Astrocyte (in vitro differentiated cells and primary cell): ENCODE measurements at regions not wholly inside any gene's neighbourhood (a gene's known extent, or its start where the extent isn't known, plus 50 kb on each side); places are given as distances from the start of the nearest gene placed in this dataset.

Experiments used
- DNase-seq: peaks from one replicate; pipeline ENCODE4 v3.0.0-alpha.2; 2010; ENCODE audit warnings: low read depth
- FAIRE-seq: peaks from 2 replicates; lab custom pipeline; 2011; peaks lifted over from hg19 to GRCh38; lab: Jason Lieb, UNC
- H2AFZ ChIP-seq: 2 replicates; pipeline ENCODE4 v1.6.0; 2012; ENCODE audit warnings: low read depth, low read length, inconsistent platforms
- H3K27ac ChIP-seq: 2 replicates; pipeline ENCODE4 v1.5.1; 2011; ENCODE audit warnings: low read depth, low read length, inconsistent platforms
- H3K27me3 ChIP-seq: 2 replicates; pipeline ENCODE4 v1.6.0; 2011; ENCODE audit warnings: low read length, inconsistent platforms; ENCODE audit not compliant: insufficient read depth
- H3K36me3 ChIP-seq: 2 replicates; pipeline ENCODE4 v1.5.1; 2011; ENCODE audit warnings: low read length, inconsistent platforms; ENCODE audit not compliant: insufficient read depth
- H3K4me1 ChIP-seq: 2 replicates; pipeline ENCODE4 v1.5.1; 2011; ENCODE audit warnings: low read length, inconsistent platforms; ENCODE audit not compliant: insufficient read depth
- H3K4me2 ChIP-seq: 2 replicates; pipeline ENCODE4 v1.6.0; 2012; ENCODE audit warnings: low read length, inconsistent platforms
- H3K4me3 ChIP-seq: 2 replicates; pipeline ENCODE4 v1.5.1; 2011; ENCODE audit warnings: low read depth, mild to moderate bottlenecking, low read length, inconsistent platforms; ENCODE audit not compliant: insufficient read depth
- H3K79me2 ChIP-seq: 2 replicates; pipeline ENCODE4 v1.6.0; 2012; ENCODE audit warnings: mild to moderate bottlenecking, low read length, inconsistent platforms; ENCODE audit not compliant: insufficient read depth
- H3K9ac ChIP-seq: 2 replicates; pipeline ENCODE4 v1.6.0; 2012; ENCODE audit warnings: mild to moderate bottlenecking, low read length, inconsistent platforms
- H3K9me3 ChIP-seq: 2 replicates; pipeline ENCODE4 v1.5.1; 2012; ENCODE audit warnings: low read depth, mild to moderate bottlenecking, low read length, inconsistent platforms; ENCODE audit not compliant: insufficient read depth
- H4K20me1 ChIP-seq: 2 replicates; pipeline ENCODE4 v1.6.0; 2012; ENCODE audit warnings: low read length, inconsistent platforms; ENCODE audit not compliant: insufficient read depth
- H3K27ac Mint-ChIP-seq: one replicate; pipeline ENCODE4 v1.8.0; 2021; ENCODE audit warnings: mild to moderate bottlenecking, mixed read lengths; ENCODE audit not compliant: unreplicated experiment
- H3K27me3 Mint-ChIP-seq: one replicate; pipeline ENCODE4 v1.8.0; 2021; ENCODE audit warnings: low read depth, mixed read lengths; ENCODE audit not compliant: unreplicated experiment
- H3K36me3 Mint-ChIP-seq: one replicate; pipeline ENCODE4 v1.8.0; 2021; ENCODE audit warnings: low read depth, mixed read lengths; ENCODE audit not compliant: unreplicated experiment
- H3K4me1 Mint-ChIP-seq: one replicate; pipeline ENCODE4 v1.8.0; 2021; ENCODE audit warnings: low read depth, mixed read lengths; ENCODE audit not compliant: unreplicated experiment
- H3K4me3 Mint-ChIP-seq: one replicate; pipeline ENCODE4 v1.8.0; 2021; ENCODE audit warnings: mild to moderate bottlenecking, moderate library complexity, mixed read lengths; ENCODE audit not compliant: unreplicated experiment
- H3K9me3 Mint-ChIP-seq: one replicate; pipeline ENCODE4 v1.8.0; 2021; ENCODE audit warnings: mild to moderate bottlenecking, mixed read lengths; ENCODE audit not compliant: unreplicated experiment
- CTCF ChIP-seq: IDR thresholded peaks from 2 replicates; pipeline ENCODE4 v1.5.1; 2011; ENCODE audit warnings: low read depth, mild to moderate bottlenecking, inconsistent platforms, low read length, moderate library complexity; ENCODE audit not compliant: insufficient read depth
- EZH2 ChIP-seq: IDR thresholded peaks from 2 replicates; pipeline ENCODE4 v1.6.1; 2012; ENCODE audit warnings: mild to moderate bottlenecking, low read length, inconsistent platforms; ENCODE audit not compliant: insufficient read depth

- H3K79me2 ChIP-seq, result no peaks in the 10 kb centered on the region
- H3K9ac ChIP-seq, result no peak overlapping the region
- no peaks in the 10 kb centered on the region for H3K27me3 Mint-ChIP-seq
- H3K4me1 Mint-ChIP-seq, result no peaks in the 10 kb centered on the region
- no peak overlapping the region for H3K27ac ChIP-seq
- peaks cover 39% of the 10 kb centered on the region for H3K9me3 Mint-ChIP-seq
- H3K4me3 Mint-ChIP-seq, result no peak overlapping the region
- DNase-seq (no peak), FAIRE-seq (no peak)
- no peaks in the 10 kb centered on the region for H4K20me1 ChIP-seq
- no peak overlapping the region for H3K27ac Mint-ChIP-seq
- H2AFZ ChIP-seq, result no peak overlapping the region
- H3K9me3 ChIP-seq, result peaks cover 20% of the 10 kb centered on the region
- H3K36me3 ChIP-seq, result no peaks in the 10 kb centered on the region
- H3K4me1 ChIP-seq, result no peaks in the 10 kb centered on the region
- no peak for TF ChIP-seq CTCF
- TF ChIP-seq EZH2, result no peak
- H3K27me3 ChIP-seq, result no peaks in the 10 kb centered on the region
- no peak overlapping the region for H3K4me3 ChIP-seq
- no peaks in the 10 kb centered on the region for H3K36me3 Mint-ChIP-seq
- no peak overlapping the region for H3K4me2 ChIP-seq
These were observed 186.3 kb downstream of the TUBA3C start for GRCh38 chr13:18995259-18995873.

- FAIRE-seq (no peak), DNase-seq (no peak)
- no peaks in the 10 kb centered on the region for H3K36me3 Mint-ChIP-seq
- Histone ChIP-seq H3K36me3 (no peaks in the 10 kb centered on the region), H3K4me2 (no peak overlapping the region), H2AFZ (no peak overlapping the region), H3K9me3 (peaks cover 17% of the 10 kb centered on the region), H3K27ac (no peak overlapping the region), H3K79me2 (no peaks in the 10 kb centered on the region), H3K9ac (no peak overlapping the region), H3K4me1 (no peaks in the 10 kb centered on the region), H3K4me3 (no peak overlapping the region), H4K20me1 (no peaks in the 10 kb centered on the region), H3K27me3 (no peaks in the 10 kb centered on the region)
- peaks cover 36% of the 10 kb centered on the region for H3K9me3 Mint-ChIP-seq
- H3K27me3 Mint-ChIP-seq, result no peaks in the 10 kb centered on the region
- no peaks in the 10 kb centered on the region for H3K4me1 Mint-ChIP-seq
- H3K27ac Mint-ChIP-seq, result no peak overlapping the region
- no peak overlapping the region for H3K4me3 Mint-ChIP-seq
- TF ChIP-seq CTCF (no peak), EZH2 (no peak)
These were observed 187.6 kb downstream of the TUBA3C start for GRCh38 chr13:18993884-18994660.

- H3K4me1 ChIP-seq, result no peaks in the 10 kb centered on the region
- Mint-ChIP-seq H3K36me3 (no peaks in the 10 kb centered on the region), H3K27me3 (no peaks in the 10 kb centered on the region), H3K4me3 (no peak overlapping the region), H3K27ac (no peak overlapping the region), H3K9me3 (peaks cover 36% of the 10 kb centered on the region), H3K4me1 (no peaks in the 10 kb centered on the region)
- TF ChIP-seq CTCF (no peak), EZH2 (no peak)
- no peaks in the 10 kb centered on the region for H4K20me1 ChIP-seq
- no peak overlapping the region for H3K9ac ChIP-seq
- H3K36me3 ChIP-seq, result no peaks in the 10 kb centered on the region
- no peak overlapping the region for H3K4me2 ChIP-seq
- no peak for DNase-seq
- H3K27me3 ChIP-seq, result no peaks in the 10 kb centered on the region
- no peak overlapping the region for H3K4me3 ChIP-seq
- no peaks in the 10 kb centered on the region for H3K79me2 ChIP-seq
- H3K9me3 ChIP-seq, result peaks cover 17% of the 10 kb centered on the region
- no peak for FAIRE-seq
- H3K27ac ChIP-seq, result no peak overlapping the region
- H2AFZ ChIP-seq, result no peak overlapping the region
These were observed 188.8 kb downstream of the TUBA3C start for GRCh38 chr13:18992791-18993190.
